Fibroblast of lung (primary cell): ENCODE measurements at regions not wholly inside any gene's neighbourhood (a gene's known extent, or its start where the extent isn't known, plus 50 kb on each side); places are given as distances from the start of the nearest gene placed in this dataset.

Source experiments
- DNase-seq, 2 donors: peaks; one replicate each; pipeline versions ENCODE4 v3.0.0 to v3.0.0-alpha.2; 2010; ENCODE audit warnings: low read depth in 2 of 2
- H2AFZ ChIP-seq: 2 replicates; pipeline ENCODE4 v1.5.1; 2012; ENCODE audit warnings: low read length, control low read depth, inconsistent platforms
- H3K27ac ChIP-seq: 2 replicates; pipeline ENCODE4 v1.5.1; 2011; ENCODE audit warnings: low read length, control low read depth; ENCODE audit not compliant: insufficient read depth
- H3K27me3 ChIP-seq: 2 replicates; pipeline ENCODE4 v1.5.1; 2011; ENCODE audit warnings: mild to moderate bottlenecking, low read length; ENCODE audit not compliant: control insufficient read depth, insufficient read depth
- H3K36me3 ChIP-seq: 2 replicates; pipeline ENCODE4 v1.5.1; 2011; ENCODE audit warnings: low read length; ENCODE audit not compliant: control insufficient read depth, insufficient read depth
- H3K4me1 ChIP-seq: 2 replicates; pipeline ENCODE4 v1.5.1; 2011; ENCODE audit warnings: low read length; ENCODE audit not compliant: control insufficient read depth, insufficient read depth; ENCODE audit errors: extremely low read depth
- H3K4me2 ChIP-seq: 2 replicates; pipeline ENCODE4 v1.5.1; 2011; ENCODE audit warnings: low read length, control low read depth; ENCODE audit not compliant: insufficient read depth; ENCODE audit errors: extremely low read depth
- H3K4me3 ChIP-seq, 4 experiments: fragments of 200-600 bp in 1 of 4; sonication (generic) in 1 of 4; replicated peaks in 1 of 4; 2 replicates each; pipeline ENCODE4 v1.5.1; 2011 to 2016; ENCODE audit warnings: low read length in 4 of 4, low read depth in 3 of 4, mild to moderate bottlenecking in 3 of 4, control low read depth in 2 of 4, inconsistent platforms in 1 of 4, mixed read lengths in 1 of 4; ENCODE audit not compliant: insufficient read depth in 1 of 4; ENCODE audit errors: control extremely low read depth in 1 of 4
- H3K79me2 ChIP-seq: 2 replicates; pipeline ENCODE4 v1.5.1; 2012; ENCODE audit warnings: mild to moderate bottlenecking, low read length, inconsistent platforms; ENCODE audit not compliant: control insufficient read depth, insufficient read depth
- H3K9ac ChIP-seq: 2 replicates; pipeline ENCODE4 v1.5.1; 2011; ENCODE audit warnings: mild to moderate bottlenecking, low read length, control low read depth; ENCODE audit not compliant: insufficient read depth
- H3K9me3 ChIP-seq: 2 replicates; pipeline ENCODE4 v1.5.1; 2012; ENCODE audit warnings: low read depth, low read length; ENCODE audit not compliant: control insufficient read depth, insufficient read depth
- H4K20me1 ChIP-seq: 2 replicates; pipeline ENCODE4 v1.5.1; 2011; ENCODE audit warnings: low read length; ENCODE audit not compliant: control insufficient read depth, insufficient read depth; ENCODE audit errors: extremely low read depth
- CTCF ChIP-seq, 2 donors: IDR thresholded peaks in 1 of 2; conservative IDR thresholded peaks in 1 of 2; 1 replicate in 1 of 2; 2 replicates in 1 of 2; pipeline ENCODE4 v1.5.1; 2011 to 2012; ENCODE audit warnings: low read length in 2 of 2, control low read depth in 1 of 2, inconsistent platforms in 1 of 2, low read depth in 1 of 2, mild to moderate bottlenecking in 1 of 2
- EZH2 ChIP-seq: IDR thresholded peaks from 2 replicates; pipeline ENCODE4 v1.5.1; 2012; ENCODE audit warnings: low read length, control low read depth, mild to moderate bottlenecking; ENCODE audit errors: missing control alignments

DNA sequence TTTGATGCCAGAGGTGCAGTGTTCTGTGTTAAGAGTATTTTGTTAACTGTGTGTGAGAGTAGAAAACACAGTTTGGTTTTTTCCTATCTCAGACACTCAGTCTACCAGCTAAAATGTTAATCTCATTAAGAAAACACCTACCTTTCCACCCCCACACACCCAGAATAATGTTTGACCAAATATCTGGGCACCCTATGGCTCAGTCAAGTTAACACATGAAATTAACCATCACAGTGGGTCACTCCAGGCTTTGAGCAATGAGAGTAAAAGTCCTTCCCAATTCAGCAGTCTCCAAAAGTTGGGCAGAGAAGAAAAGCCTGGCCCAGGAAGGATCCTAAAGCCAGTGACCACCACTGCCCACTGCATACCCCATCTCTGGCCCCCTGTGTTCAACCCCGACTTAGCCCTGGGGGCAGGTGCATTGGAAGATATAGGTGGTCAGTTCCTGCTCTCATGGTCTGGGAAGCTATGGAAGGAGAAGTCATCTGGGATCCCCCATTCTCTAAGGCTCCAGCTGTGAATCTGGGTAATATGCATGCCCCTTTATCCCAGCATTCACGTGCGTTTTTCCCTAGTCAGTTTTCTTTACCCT, 50.2 kb upstream of the CSF3R start:
- no peak overlapping the region for H2AFZ ChIP-seq
- no peak overlapping the region for H3K27ac ChIP-seq
- DNase-seq, result no peak
- no peak overlapping the region for H3K4me3 ChIP-seq
- no peaks in the 10 kb centered on the region for H3K9me3 ChIP-seq
- H3K4me1 ChIP-seq, result no peaks in the 10 kb centered on the region
- no peak overlapping the region for H3K9ac ChIP-seq
- H3K27me3 ChIP-seq, result no peaks in the 10 kb centered on the region
- no peaks in the 10 kb centered on the region for H4K20me1 ChIP-seq
- no peaks in the 10 kb centered on the region for H3K79me2 ChIP-seq
- TF ChIP-seq EZH2 (no peak), CTCF (conservative IDR thresholded peaks at IDR 0.05 in 1 of 2, IDR thresholded peaks at IDR 0.05 in 1 of 2; ENCODE audit: low read depth in 1 of 2, low read length in 2 of 2) (no peak)
- H3K36me3 ChIP-seq, result no peaks in the 10 kb centered on the region
- H3K4me2 ChIP-seq, result no peak overlapping the region
